GM12891 (cell line): ENCODE measurements at regions not wholly inside any gene's neighbourhood (a gene's known extent, or its start where the extent isn't known, plus 50 kb on each side); places are given as distances from the start of the nearest gene placed in this dataset.

Experiments
- PAX5 ChIP-seq: IDR thresholded peaks from 2 replicates; pipeline ENCODE4 v1.6.1; 2011; ENCODE audit warnings: low read length, moderate library complexity, mild to moderate bottlenecking; ENCODE audit not compliant: insufficient read depth, severe bottlenecking
- POLR2A ChIP-seq: IDR thresholded peaks from 2 replicates; pipeline ENCODE4 v1.6.1; 2011; ENCODE audit warnings: low read depth, low read length, control low read depth
- POLR2AphosphoS5 ChIP-seq: IDR thresholded peaks from 2 replicates; pipeline ENCODE4 v1.6.1; 2011; ENCODE audit warnings: low read depth, low read length, control low read depth
- SPI1 ChIP-seq: IDR thresholded peaks from 2 replicates; pipeline ENCODE4 v1.6.1; 2011; ENCODE audit warnings: low read depth, low read length, control low read depth

- TF ChIP-seq POLR2A (no peak), PAX5 (no peak), POLR2AphosphoS5 (no peak), SPI1 (no peak)
These were observed 182.9 kb downstream of the HTR7 start for GRCh38 chr10:90674928-90675327.
